Spinal cord (tissue), 9 donors: ENCODE measurements at regions not wholly inside any gene's neighbourhood (a gene's known extent, or its start where the extent isn't known, plus 50 kb on each side); places are given as distances from the start of the nearest gene placed in this dataset.

Source experiments
- DNase-seq, 6 donors: peaks; one replicate each; pipeline versions ENCODE4 v3.0.0 to v3.0.0-alpha.2; 2013 to 2015; ENCODE audit warnings: low spot score in 6 of 6, low read depth in 4 of 6
- H3K27ac ChIP-seq: one replicate; pipeline ENCODE4 v1.5.1; 2013; ENCODE audit warnings: low read depth, low read length, control low read depth
- H3K27me3 ChIP-seq: one replicate; pipeline ENCODE4 v1.6.1; 2013; ENCODE audit warnings: low read length; ENCODE audit not compliant: control insufficient read depth, insufficient read depth
- H3K36me3 ChIP-seq: one replicate; pipeline ENCODE4 v1.6.1; 2013; ENCODE audit warnings: low read length; ENCODE audit not compliant: control insufficient read depth, insufficient read depth
- H3K4me1 ChIP-seq: one replicate; pipeline ENCODE4 v1.6.1; 2013; ENCODE audit warnings: low read length; ENCODE audit not compliant: control insufficient read depth, insufficient read depth
- H3K4me3 ChIP-seq: one replicate; pipeline ENCODE4 v1.5.1; 2013; ENCODE audit warnings: low read depth, low read length, control low read depth
- H3K9me3 ChIP-seq: one replicate; pipeline ENCODE4 v1.6.1; 2013; ENCODE audit warnings: low read length; ENCODE audit not compliant: control insufficient read depth, insufficient read depth
- WGBS: methylation state at CpG from one replicate; pipeline ENCODE4 v1.1.5; 2013; ENCODE audit warnings: missing lambda C conversion rate; ENCODE audit not compliant: insufficient coverage; 5-methylcytosine and 5-hydroxymethylcytosine counted together
- donor health status: healthy.

DNA sequence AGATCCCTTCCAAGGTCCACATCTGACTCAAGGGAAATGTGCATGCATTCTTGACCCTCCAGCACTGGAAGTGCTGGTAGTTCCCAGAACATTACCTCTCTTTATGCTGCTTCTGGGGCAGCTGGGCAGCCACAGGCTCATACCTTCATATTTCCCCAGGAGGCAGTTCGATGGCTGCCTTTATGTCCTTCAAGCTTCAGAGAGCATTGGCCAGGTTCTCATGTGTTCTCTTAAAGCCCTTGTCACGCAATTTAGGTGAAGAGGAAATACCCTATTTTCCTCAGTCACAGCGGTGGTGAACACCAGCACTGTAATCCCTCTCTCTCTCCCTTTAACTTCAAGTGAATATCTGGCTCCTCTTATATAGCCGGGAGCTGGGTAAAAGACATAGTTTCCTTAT, 134.3 kb downstream of the MID1IP1 start:
- H3K27ac ChIP-seq, result no peak overlapping the region
- peaks cover 2% of the 10 kb centered on the region for H3K9me3 ChIP-seq
- DNase-seq, result no peak
- H3K4me1 ChIP-seq, result no peaks in the 10 kb centered on the region
- H3K27me3 ChIP-seq, result no peaks in the 10 kb centered on the region
- WGBS, result 88% methylated on average over 2 of the region's 4 CpGs
- H3K4me3 ChIP-seq, result no peak overlapping the region
- H3K36me3 ChIP-seq, result no peaks in the 10 kb centered on the region

DNA sequence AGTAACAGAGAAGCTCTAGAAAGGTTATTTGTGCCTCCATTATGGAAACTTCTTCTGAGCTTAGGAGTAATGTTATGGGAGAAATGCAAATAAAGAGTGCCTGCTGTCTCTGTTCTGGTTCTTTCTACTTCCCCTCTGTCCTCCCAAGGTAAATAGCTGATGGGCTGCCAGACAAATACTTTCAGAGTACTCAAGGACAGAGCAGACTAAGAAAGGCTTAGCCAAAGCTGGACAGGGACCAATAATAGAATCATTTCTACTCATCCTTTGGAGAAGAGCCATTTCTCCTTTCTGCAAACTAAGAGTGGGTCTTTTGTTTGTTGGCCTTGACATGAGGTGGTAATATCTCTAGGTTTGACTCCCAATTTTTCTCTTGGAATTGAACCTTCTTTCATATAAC, 136.1 kb downstream of the MID1IP1 start:
- H3K27ac ChIP-seq, result no peak overlapping the region
- peaks cover 2% of the 10 kb centered on the region for H3K9me3 ChIP-seq
- no peaks in the 10 kb centered on the region for H3K4me1 ChIP-seq
- no peaks in the 10 kb centered on the region for H3K27me3 ChIP-seq
- DNase-seq, result no peak
- H3K4me3 ChIP-seq, result no peak overlapping the region
- no peaks in the 10 kb centered on the region for H3K36me3 ChIP-seq

DNA sequence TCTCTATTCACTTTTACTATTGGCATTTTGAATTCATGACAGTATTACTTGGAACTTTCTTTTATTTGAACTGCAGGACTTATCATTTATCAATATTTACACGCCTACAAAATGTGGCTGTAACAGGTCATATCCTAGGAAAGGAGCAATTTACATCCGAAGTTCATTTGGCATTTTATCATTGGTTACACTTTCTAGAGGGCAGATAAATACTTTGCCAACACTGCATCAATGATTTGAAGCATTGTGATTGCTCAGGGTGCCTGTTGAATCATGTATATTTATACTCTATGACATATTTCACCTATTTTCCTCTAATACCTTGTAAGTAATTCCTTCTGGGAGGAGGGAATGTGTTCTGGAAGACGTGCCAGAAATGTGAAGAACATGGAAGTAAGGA, 136.7 kb downstream of the MID1IP1 start:
- DNase-seq, result no peak
- Histone ChIP-seq H3K27ac (no peak overlapping the region), H3K9me3 (peaks cover 2% of the 10 kb centered on the region), H3K4me1 (no peaks in the 10 kb centered on the region), H3K36me3 (no peaks in the 10 kb centered on the region), H3K4me3 (no peak overlapping the region), H3K27me3 (no peaks in the 10 kb centered on the region)
- 60% methylated on average over 1 of the region's 3 CpGs for WGBS

DNA sequence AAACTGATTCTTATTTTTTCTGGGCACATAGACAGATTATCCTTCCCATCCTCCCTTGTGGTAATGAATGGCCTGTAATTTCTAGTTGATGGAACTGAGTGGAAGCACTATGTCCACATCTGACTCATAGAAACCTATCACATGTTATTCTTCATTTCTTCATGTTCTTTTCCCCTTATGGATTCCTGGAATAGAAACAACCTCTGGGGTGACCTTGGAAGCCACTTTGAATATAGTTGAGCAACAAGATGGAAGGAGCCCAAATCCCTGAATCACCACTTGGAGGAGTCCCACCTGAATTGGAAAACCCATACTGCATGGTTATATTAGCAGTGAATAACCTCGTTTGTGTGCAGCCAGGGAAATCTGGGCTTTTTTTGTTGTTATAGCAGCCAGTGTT, 137.8 kb downstream of the MID1IP1 start:
- no CpG with 5 or more reads among the region's 1 CpG for WGBS
- Histone ChIP-seq H3K36me3 (no peaks in the 10 kb centered on the region), H3K4me1 (no peaks in the 10 kb centered on the region), H3K27me3 (no peaks in the 10 kb centered on the region), H3K27ac (no peak overlapping the region), H3K4me3 (no peak overlapping the region), H3K9me3 (peaks cover 4% of the 10 kb centered on the region)
- DNase-seq, result no peak

DNA sequence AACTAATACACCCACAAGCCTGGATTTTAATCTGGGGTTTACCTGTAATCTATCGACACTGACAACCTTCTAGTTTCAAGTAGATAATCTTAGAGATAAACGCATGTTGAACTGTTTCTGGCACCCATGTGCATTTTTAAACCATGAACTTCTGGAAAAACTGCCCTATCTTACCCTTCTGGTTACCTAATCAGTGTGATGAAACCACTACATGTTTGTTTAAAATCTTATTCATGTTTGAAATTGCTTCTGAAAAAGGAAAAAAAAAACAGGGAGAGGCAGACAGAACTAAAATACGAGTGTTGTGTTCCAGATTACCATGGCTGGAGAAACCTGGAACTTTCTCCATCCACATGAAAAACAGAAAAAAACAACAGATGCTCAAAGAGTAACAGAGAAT, 139.3 kb downstream of the MID1IP1 start:
- DNase-seq, result no peak
- no peak overlapping the region for H3K4me3 ChIP-seq
- peaks cover 4% of the 10 kb centered on the region for H3K9me3 ChIP-seq
- no peaks in the 10 kb centered on the region for H3K27me3 ChIP-seq
- no peaks in the 10 kb centered on the region for H3K4me1 ChIP-seq
- no peak overlapping the region for H3K27ac ChIP-seq
- H3K36me3 ChIP-seq, result no peaks in the 10 kb centered on the region
- no CpG with 5 or more reads among the region's 3 CpGs for WGBS

DNA sequence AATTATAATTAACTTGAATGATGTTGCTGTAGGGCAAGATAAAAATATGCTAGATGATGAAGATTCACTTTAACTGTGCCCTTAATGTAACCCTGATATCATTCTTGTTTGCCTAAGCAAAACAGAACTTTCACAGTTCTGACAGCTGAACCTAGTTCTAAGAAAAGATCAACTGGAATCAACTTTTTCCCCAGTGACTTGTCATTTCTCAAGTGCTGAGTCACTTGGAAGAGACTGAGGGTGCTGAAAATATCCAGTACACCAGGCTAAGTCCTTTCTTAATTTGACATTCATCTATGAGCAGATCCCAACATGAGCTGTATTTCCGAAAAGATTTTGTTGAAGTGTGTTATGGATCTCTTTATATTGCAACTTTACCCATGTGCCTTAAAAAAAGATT, 140.4 kb downstream of the MID1IP1 start:
- H3K27ac ChIP-seq, result no peak overlapping the region
- H3K4me3 ChIP-seq, result no peak overlapping the region
- H3K9me3 ChIP-seq, result peaks cover 4% of the 10 kb centered on the region
- DNase-seq, result no peak
- H3K27me3 ChIP-seq, result no peaks in the 10 kb centered on the region
- WGBS, result no CpG with 5 or more reads among the region's 1 CpG
- H3K36me3 ChIP-seq, result no peaks in the 10 kb centered on the region
- no peaks in the 10 kb centered on the region for H3K4me1 ChIP-seq

DNA sequence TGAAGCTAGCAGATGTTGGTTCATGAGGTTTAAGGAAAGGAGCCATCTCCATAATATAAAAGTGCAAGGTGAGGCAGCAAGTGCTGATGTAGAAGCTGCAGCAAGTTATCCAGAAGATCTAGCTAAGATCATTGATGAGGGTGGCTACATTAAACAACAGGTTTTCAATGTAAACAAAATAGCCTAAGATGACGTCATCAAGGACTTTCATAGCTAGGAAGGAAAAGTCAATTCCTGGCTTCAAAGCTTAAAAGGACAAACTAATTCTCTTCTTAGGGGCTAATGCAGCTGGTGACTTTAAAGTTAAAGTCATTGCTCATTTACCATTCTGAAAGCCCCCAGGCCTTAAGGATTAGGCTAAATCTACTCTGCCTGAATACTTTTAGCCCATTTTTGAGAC, 141.9 kb downstream of the MID1IP1 start:
- H3K27ac ChIP-seq, result no peak overlapping the region
- H3K4me3 ChIP-seq, result no peak overlapping the region
- H3K36me3 ChIP-seq, result no peaks in the 10 kb centered on the region
- no peak for DNase-seq
- WGBS, result no CpG with 5 or more reads among the region's 1 CpG
- H3K4me1 ChIP-seq, result no peaks in the 10 kb centered on the region
- H3K27me3 ChIP-seq, result no peaks in the 10 kb centered on the region
- peaks cover 4% of the 10 kb centered on the region for H3K9me3 ChIP-seq

DNA sequence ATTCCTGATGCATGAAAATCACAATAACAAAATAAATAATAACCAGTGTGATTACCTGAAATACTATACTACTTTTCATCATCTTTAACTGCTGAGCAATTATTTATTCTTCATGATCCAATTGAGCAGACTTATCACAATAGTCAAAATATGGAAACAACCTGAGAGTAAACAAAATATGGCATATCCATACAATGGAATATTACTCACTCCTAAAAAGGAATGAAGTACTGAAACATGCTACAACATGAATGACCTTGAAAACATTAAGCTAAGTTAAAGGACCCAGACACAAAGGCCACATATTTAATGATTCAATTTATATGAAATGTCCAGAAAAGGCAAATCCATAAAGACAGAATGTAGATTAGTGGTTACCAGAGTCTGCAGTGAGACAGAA, 146.8 kb downstream of the MID1IP1 start:
- H3K4me1 ChIP-seq, result no peaks in the 10 kb centered on the region

GRCh38 chrX:38954520-38954919, 153.3 kb downstream of the MID1IP1 start:
- no peak for DNase-seq
- WGBS, result no CpG with 5 or more reads among the region's 2 CpGs
- H3K27me3 ChIP-seq, result no peaks in the 10 kb centered on the region
- no peaks in the 10 kb centered on the region for H3K4me1 ChIP-seq
- H3K4me3 ChIP-seq, result no peak overlapping the region
- H3K36me3 ChIP-seq, result no peaks in the 10 kb centered on the region
- H3K27ac ChIP-seq, result no peak overlapping the region
- H3K9me3 ChIP-seq, result no peaks in the 10 kb centered on the region

More for the DNA sequence above, 146.8 kb downstream of the MID1IP1 start:
- Histone ChIP-seq H3K36me3 (no peaks in the 10 kb centered on the region), H3K9me3 (peaks cover 2% of the 10 kb centered on the region), H3K4me3 (no peak overlapping the region), H3K27ac (no peak overlapping the region), H3K27me3 (no peaks in the 10 kb centered on the region)
- DNase-seq, result no peak

DNA sequence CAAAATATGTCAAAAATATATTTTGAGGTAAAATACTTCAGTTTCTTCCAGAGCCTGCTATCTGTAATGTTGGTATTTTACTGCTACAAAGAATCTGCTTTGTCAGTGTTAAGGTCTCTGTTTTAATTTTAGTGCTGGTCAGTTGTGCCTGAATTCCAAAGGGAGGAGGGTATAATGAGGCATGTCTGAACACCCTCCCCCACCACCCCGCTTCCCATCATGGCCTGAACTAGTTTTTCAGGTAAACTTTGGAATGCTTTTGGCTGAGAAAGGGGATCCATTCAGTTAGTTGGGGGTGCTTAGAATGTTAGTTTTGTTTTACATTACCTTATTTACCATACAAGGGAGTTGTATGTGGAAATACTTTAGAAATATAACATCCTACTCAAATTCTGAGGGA, 158.5 kb downstream of the MID1IP1 start:
- Histone ChIP-seq H3K9me3 (no peaks in the 10 kb centered on the region), H3K27me3 (no peaks in the 10 kb centered on the region), H3K27ac (no peak overlapping the region), H3K4me1 (no peaks in the 10 kb centered on the region), H3K36me3 (no peaks in the 10 kb centered on the region), H3K4me3 (no peak overlapping the region)
- DNase-seq, result no peak
- no CpG with 5 or more reads among the region's 1 CpG for WGBS

DNA sequence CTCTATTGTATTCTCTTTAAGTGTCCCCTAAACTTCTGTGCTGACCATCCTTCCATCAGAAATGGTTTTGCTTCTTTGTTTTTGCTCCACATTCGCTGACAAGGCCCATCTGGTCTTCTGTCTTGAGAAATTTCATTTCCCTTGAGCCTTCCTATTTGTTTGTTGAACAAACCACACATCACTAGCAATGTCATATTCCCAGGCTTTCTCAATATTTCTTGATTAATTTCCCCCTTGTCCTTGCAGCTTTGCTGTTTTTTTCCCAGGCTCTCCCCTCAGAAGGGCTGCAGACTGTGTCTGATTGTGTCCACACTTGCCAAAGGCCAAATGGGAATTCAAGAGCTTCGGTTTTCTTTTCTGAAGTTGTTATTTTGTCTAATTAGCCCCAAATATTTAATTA, 158.9 kb downstream of the MID1IP1 start:
- Histone ChIP-seq H3K4me3 (no peak overlapping the region), H3K9me3 (no peaks in the 10 kb centered on the region), H3K4me1 (no peaks in the 10 kb centered on the region), H3K27ac (no peak overlapping the region), H3K27me3 (no peaks in the 10 kb centered on the region), H3K36me3 (no peaks in the 10 kb centered on the region)
- 73% methylated on average over 1 of the region's 2 CpGs for WGBS
- DNase-seq, result peak in 1 of 6 donors; percentile 1
